GM21447 (cell line): ENCODE measurements at regions not wholly inside any gene's neighbourhood (a gene's known extent, or its start where the extent isn't known, plus 50 kb on each side); places are given as distances from the start of the nearest gene placed in this dataset.

ENCODE experiments used
- ATAC-seq: cut with Tn5 transposase; IDR thresholded peaks from one replicate; pipeline ENCODE4 v1.9.1; 2021; ENCODE audit not compliant: unreplicated experiment

DNA sequence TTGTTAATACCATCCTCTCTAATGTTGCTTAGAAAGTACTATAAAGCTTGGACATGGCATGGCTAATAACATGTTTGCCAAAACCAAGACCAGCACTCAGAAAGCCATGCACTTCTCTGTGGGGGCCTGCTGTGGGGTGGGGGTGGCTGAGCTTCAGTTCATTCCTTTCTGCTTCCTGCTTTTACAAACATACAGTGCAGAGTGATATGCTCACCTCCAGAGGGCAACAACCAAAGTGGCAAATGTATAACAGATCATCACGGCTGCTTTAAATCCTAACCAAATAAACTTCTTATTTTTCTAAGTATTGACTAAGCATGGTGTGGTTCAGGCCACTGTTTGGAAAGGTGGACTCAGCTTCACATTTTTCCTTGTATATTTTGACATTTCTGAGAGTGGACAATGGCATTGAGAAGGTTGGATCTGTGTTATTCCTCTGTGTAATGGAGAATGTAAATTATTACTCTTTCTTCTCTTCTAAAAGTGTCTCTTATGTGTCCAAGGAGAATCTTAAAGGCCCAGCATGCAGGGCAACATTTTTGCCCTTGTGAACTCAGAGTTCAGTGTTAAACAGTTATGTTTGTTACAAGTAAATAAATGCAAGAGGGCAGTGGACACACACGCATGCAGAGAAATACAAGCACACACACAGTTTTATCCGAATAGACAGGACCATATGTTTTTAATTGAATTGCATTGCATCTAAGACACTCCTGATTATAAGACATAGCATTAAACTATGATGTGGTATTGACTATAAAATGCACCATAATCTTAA is 186.1 kb downstream of the HERPUD2 start:
- no peak for ATAC-seq

DNA sequence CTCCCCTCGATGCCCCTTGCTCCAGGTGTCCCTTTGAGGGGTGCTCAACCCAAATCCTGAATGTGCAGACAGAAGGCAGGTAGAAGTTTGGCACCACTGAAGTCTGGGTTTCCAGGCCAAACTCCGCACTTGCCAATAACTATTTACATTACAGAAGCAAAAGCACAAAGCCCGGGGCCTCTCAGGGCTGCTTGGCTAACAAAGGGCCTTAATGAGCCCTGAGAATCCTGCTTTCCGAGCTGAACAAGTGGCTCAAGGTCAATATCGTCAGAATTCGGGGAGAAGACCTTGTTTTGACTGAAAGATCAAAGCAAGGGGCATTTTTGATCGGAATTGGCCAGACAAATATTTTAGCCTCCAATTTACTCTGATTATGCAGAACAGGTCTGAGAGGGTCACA is 189.9 kb downstream of the HERPUD2 start:
- no peak for ATAC-seq

DNA sequence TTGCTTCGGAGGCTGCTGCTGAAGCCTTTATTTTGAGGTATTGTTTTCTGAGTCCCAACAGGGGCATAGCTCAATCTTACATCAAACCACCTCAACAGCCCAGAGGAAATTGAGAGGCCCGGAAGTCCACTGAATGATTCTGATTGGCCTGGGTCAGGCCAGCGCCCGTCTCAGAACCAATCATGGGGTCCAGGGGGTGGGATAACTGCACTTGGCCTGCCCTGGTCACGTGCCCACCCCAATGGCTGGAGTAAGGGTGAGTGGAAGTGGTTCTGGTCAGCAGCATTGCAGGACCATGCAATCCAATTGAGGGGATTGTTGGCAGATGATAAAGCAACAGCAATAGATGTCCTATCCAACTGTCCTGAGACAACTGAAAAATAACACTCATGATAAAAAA is 190.6 kb downstream of the HERPUD2 start:
- no peak for ATAC-seq

DNA sequence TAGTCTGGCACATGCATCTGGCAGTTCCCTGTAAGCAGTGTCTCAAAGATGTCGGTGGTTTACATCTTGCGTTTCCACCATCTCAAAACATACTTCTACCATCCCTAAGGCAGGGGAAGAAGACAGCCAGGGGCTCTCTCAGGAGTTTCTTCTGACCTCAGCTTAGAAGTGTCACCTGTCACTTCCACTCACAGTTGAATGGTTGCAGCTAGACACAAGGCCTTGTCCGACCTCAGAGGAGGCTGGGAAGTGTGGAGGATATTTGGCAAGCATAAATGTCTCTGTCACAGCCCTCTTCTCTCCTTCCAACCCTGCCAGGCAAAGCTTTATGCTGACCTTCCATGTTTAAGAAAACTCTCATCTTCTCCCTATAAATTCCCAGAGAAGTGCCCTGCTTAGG is 193.3 kb downstream of the HERPUD2 start:
- ATAC-seq = no peak

DNA sequence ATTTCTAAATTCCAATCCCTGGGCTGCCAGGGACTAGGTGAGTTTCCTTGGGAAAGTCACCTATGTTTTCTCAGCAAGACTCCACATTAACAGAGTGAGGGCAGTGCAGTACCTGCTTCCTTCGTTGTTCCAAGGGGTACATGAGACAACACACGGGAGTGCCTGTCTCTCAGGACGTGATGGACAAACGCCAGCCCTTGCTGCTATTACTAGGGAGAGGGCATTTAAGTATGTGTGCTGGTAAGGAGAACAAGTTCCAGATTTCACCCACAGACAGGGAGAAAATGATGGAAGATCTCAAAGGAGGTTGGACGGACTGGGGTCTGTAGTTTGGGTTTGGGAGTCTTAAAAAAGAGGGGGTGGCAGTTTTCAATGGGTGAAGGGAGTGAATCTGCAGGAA is 195.7 kb downstream of the HERPUD2 start:
- ATAC-seq = no peak

DNA sequence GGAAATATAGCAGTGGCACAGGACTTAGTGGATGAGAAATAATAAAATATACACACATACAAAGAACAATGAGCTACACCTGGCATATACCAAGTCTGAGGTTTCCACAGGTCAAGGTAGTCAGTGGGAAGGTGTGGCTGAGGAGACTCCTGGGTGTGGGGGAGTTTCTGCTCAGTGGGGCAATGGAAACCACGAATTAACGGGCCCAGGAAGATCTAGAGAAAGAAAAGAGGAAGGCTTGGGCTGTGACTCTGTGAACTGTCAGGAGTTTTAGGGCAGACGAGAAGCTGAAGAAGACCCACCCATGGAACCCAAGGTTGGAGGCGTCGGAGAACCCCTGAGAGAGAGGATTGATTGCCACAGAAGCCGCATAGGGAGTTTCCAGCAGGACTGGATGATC is 196.5 kb downstream of the HERPUD2 start:
- ATAC-seq = no peak

DNA sequence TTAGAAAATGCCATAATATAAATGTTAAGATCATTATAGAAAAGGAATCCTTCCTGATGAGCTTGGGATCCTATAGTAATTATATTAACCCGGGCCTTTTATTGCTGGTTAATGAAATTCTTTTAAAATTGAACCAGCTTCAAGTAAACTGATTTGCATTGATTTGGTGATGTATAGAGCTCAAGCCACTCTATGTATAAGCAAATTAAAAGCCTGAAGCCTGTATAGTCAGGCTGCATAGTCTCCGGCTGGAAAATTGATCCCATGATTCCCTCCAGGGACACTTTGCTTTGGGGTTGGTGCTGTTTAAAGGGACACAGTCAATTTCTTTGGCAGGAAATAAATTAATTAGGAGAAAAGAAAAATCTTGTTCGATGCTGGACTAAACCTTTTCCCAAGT is 199.1 kb downstream of the HERPUD2 start:
- no peak for ATAC-seq

DNA sequence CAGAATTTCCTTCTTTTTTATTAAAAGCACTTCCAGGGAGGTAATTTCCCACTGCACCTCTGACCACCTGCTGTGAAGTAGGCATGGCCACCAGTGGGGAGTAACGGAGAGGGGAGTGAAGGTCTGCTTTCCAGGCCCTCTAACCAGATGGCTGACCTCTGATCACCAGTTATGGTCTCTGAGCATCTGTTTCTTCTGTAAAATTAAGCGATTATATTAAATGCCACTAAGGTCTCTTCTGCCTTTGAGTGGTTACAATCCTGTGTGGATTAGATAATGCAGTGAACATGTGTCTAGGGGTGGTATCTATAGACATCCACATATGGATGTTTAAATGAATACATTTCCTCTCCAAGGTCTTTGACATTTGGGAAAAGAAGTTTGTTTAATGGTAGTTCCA is 199.6 kb downstream of the HERPUD2 start:
- no peak for ATAC-seq

DNA sequence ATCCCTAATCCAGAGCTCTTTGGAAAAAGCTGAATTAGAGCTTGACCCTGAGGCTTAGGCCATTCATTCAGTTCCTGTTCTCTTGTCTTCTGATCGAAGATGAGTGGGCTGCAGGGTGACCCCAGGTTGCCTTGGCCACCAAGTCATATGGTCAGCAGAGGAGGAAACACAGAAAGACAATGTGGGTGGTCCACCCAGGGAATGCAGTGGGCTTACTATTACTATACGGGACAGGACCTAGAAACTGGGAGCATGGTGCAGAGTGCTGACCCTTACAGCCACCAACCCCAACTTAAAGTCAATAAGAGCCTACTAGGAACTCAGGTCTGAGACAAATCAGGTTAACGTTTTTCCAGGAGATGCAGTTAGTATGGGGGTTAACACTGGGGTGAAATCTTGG is 200.5 kb downstream of the HERPUD2 start:
- ATAC-seq = no peak

DNA sequence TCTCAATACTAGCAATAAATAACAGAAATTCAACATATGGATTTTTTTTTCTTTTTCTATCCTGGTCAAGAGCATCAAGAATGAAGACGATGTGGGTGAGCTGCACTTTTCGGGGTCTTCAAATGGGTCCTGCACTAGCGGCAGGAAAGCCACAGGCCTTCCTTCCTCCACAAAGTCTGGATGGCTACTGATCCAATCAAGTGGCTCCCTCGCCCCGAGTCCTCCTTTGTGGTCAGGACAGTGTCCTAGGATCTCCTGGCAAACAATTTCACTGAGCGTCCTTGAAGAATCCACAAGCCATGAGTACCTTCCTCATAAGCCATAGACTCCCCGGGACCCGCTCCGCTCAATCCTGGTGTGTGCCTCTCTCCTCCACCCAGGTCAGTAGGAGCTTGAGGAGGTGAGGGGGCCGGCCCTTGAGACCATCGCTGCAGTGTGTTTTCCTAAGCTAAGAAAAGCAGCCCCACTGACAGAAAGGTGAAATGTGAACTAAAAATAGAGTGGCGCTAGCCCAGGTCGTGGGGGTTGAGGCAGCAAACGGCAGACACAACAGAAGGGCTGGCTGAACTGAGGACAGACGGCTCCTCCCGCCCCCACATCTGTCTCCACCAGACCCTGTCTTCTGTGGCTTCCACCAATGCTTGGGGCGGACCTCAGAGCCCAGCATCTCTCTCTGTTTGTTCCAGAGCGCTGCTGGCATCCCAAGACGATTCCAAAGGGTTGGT is 202.3 kb downstream of the HERPUD2 start:
- no peak for ATAC-seq

DNA sequence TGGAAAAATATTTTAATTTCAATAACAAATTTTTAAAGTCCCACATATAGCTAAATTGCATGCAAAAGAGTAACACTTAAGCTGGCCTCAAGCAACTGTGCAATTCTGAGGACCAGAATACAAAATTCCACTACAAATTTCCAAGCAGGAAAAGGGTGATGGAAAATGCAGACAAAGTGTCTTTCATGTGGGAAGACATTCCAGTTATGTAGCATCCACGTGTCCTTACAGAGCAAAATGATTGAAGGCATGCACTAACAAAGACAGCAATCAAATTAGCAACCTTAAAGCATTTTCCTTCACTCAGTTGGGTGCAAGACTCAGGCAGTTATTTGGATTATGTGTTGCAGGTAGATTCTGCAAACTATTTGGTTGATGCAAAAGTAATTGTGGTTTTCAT is 203.7 kb downstream of the HERPUD2 start:
- no peak for ATAC-seq

DNA sequence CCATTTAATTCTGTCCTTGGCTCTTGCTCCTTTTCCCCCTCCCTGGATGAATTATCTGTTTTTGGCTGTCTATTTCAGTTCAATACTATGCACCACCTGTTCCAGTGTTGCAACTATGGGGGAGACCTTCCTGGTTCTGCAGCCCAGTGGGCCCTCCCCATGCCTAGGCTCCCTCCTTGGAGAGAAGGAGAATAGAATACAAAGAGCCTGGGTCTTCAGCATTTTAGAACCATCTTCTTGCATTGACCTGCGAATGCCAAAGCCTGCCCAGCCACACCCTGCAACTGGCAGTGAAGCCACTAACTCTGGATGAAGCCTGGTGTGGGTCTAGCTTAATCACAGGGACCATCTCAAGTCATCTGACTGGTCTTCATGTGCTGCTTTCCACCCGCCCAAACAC is 207.1 kb downstream of the HERPUD2 start:
- no peak for ATAC-seq

DNA sequence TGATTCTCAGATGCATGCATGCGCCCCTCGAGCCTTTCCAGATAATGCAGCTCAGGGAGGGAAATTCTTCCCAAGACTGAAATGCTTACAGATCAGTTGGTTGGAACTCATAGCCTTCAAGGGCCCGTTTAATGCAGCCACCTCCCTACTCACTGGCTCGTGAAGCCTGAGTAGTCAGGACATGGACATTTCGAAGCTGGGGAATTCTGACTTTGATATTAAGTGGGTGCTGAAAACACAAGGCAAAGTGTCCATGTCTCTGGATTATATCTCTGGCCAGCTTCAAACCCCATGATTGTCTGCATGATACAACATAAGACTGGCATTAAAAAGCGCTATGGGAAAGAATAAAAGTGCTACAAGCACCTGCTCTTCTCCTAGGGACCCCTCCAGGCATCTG is 207.5 kb downstream of the HERPUD2 start:
- no peak for ATAC-seq

DNA sequence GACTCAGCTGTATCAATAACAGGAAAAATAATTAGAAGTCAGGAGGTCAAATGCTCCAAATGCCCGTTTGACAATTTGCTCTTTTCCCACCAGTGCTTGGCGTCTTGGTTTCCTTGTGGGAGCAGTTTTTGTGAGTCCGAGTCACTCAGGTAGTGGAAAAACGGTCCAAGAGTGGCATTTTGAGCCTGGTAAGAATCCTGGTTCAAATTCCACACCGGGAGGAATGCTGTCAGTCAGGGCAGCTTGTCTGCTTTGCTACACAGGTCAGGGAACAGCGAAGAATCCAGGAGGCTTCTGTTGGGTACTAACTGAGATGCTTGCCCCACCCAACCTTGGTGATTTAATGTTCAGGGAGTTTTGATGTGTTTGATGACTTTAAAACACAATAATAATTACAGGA is 209.5 kb downstream of the HERPUD2 start:
- no peak for ATAC-seq

DNA sequence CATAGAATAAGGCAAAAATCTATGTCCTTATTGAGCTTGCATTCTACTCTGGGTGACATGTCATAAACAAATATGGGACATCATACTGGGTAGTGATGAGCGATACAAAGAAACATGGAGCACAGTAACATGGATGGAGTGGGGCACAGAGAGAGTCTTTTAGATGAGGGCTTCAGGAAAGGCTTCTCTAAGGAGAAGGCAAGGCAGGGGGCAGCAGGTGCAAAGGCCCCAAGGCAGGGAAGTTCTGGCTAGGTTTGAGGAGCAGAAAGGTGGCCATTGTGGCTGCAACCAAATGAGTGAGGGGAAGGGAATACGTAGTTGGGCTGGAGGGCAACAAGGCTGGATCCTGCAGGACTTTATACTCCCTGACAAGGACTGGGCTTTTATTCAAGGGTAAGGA is 211.4 kb downstream of the HERPUD2 start:
- ATAC-seq = no peak

DNA sequence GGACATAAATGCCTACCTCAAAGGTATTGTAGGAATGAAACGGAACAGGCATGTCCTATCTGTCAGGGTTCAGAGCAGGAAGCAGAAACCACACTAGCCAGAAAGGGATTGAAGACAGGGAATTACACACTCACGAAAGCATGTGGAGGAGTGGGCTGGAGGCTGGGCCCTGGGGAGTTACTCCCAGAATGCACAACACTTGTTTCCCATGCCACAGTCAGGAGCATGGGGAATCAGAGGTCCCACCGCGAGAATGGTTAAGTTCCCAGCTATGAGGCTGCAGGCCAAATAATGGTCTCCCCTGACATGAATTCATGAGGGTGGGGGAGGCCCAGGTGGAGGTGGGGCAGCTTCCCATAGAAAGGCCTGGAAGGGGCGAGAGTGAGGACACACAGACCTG is 212.7 kb downstream of the HERPUD2 start:
- ATAC-seq = no peak

DNA sequence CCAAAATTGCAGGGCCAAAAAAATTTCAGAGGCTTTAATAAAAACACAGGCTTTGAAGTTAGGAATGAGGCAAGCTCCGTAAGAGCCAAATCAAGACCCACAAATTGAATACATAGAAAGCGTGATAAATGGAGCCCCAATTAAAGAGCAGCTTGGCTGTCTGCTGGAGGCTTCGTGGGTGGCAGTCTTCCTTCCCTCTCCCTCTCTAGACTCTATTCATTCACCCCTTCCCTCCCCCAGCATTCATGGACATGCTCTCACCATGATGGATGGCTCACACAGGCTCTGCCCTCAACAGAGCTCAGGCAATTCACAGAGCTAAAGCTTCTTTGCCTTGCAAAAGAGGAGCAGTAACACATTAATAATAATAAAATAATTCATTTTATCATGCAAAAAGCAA is 214.1 kb downstream of the HERPUD2 start:
- ATAC-seq = no peak

DNA sequence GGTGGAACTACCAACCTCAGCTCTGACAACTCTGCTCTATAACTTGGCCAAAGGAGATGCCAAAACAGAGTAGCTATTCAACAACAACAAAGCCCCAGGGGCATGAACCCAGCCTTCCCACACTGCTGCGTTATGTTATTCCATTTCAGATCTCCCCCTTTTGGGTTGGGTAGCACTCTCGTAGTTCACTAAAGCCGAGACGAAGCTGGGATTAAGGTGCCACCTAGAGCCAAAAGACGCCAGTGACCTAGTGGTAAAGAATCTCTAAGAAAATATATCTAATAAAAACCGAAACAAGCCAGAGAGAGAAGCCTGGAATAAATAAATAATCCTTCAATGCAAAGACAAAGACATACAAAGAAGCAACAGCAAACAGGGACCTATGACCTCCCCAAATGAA is 217.3 kb downstream of the HERPUD2 start:
- no peak for ATAC-seq

DNA sequence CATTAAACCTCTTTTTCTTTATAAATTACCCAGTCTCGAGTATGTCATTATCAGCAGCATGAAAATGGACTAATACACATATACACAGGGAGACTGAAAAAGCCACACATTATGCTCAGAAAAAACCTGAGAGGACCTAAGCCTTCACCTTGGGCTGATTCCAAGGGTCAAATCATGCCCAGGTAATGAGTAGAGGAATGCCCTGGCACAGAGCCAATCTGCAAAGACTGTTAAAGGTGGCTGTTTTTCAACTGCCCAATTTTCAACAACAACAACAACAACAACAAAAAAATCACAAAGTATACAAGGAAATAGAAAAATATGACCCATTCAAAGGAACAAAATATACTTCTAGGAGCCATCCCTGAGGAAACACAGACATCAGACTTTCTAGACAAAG is 220.2 kb upstream of the TBX20 start:
- no peak for ATAC-seq

DNA sequence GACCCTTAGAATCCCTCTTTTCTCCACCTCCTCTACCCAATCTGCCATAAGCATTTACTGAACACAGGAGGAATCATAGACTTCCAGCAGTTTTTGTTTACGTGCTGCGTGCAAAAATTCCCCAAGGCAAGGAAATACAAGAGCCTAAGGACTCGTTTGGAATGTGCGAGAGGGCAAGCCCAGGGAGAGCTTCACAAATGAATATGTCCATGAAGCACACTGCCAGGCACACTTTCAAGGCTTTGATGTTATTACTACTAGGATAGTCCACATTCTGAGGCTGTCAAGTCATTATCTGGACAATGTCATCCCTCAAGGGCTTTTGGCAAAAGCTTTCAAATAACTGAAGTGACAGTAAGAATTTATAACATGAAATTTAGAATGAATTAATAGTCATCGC is 214.7 kb upstream of the TBX20 start:
- no peak for ATAC-seq

DNA sequence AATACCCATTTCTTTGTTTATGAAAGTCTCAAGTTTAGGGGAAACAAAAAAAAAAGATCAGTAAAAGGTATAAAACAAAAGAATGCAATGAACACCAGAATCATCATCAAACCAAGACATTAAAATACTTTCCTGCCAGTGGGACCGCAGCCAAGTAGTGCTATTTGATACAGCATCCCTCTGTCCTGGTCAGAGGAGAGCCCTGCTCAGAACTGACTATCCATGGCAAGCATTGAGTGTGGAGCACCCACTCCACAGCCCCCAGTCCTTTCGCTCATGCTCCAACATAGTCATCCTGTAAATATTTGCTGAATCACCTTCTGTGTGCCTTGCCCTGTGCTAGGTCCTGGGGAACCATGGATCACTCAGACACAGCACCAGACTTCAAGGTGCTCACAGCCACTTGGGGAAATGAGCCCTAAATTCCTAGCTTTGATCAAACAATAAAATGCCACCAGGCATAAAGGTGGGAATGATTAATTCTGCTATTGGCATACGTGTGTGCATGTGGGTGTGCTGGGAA is 213.6 kb upstream of the TBX20 start:
- no peak for ATAC-seq

DNA sequence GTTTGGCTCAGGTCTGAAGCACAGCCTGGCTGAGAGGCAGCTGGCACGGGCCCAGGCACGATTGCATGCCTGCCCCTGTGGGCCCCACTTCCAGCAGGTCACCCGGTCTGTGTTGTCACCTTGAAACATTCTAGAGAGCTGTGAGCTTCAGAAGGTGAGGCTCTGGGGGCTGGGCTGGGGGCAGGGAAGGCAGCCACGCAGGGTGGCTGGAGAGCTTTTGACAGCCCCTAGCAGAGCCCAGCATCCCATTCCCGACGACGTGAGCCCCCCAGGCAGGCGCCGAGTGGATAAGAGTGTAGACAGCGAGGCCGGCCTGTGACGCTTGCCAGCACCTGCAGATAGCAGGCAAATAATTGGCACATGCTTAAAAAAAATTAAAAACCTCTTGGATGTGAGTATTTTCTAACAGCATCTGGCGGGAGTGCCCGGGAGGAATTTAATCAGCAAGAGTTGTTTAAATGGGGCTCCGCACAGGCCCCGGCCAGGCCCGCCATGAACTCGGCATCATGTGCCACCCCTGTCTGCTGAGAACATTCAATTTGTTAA is 212.0 kb upstream of the TBX20 start:
- no peak for ATAC-seq
